ENCODE measurements at regions not wholly inside any gene's neighbourhood (a gene's known extent, or its start where the extent isn't known, plus 50 kb on each side); places are given as distances from the start of the nearest gene placed in this dataset.
A peak's percentile ranks its signal among the peaks of the same experiment; 100 is the strongest.

GRCh38 chr16:64470916-64471315 lies 650.9 kb downstream of the CDH11 start:
- H3K36me3 Mint-ChIP-seq (ENCODE audit: unreplicated experiment): peaks cover 5% of the 10 kb centered on the region
- no peak overlapping the region for H3K27ac Mint-ChIP-seq (ENCODE audit: unreplicated experiment)
- H3K27me3 Mint-ChIP-seq (ENCODE audit: unreplicated experiment): no peaks in the 10 kb centered on the region
- peaks cover 5% of the 10 kb centered on the region for H3K9me3 Mint-ChIP-seq (ENCODE audit: unreplicated experiment)
- peaks cover 7% of the 10 kb centered on the region for H3K4me1 Mint-ChIP-seq (ENCODE audit: unreplicated experiment)
- H3K4me3 Mint-ChIP-seq (ENCODE audit: unreplicated experiment): no peak overlapping the region
- DNase-seq (ENCODE audit: extremely low spot score, unreplicated experiment): no peak
- TF ChIP-seq CTCF (IDR thresholded peaks at IDR 0.05): no peak

- peaks cover 5% of the 10 kb centered on the region for H3K36me3 Mint-ChIP-seq (ENCODE audit: unreplicated experiment)
- H3K4me3 Mint-ChIP-seq (ENCODE audit: unreplicated experiment): no peak overlapping the region
- H3K4me1 Mint-ChIP-seq (ENCODE audit: unreplicated experiment): peaks cover 3% of the 10 kb centered on the region
- H3K27ac Mint-ChIP-seq (ENCODE audit: unreplicated experiment): no peak overlapping the region
- peak; percentile 33 for TF ChIP-seq CTCF (IDR thresholded peaks at IDR 0.05)
- DNase-seq (ENCODE audit: extremely low spot score, unreplicated experiment): no peak
- peaks cover 5% of the 10 kb centered on the region for H3K9me3 Mint-ChIP-seq (ENCODE audit: unreplicated experiment)
- no peaks in the 10 kb centered on the region for H3K27me3 Mint-ChIP-seq (ENCODE audit: unreplicated experiment)
Observed at GRCh38 chr16:64469906-64470702, 651.8 kb downstream of the CDH11 start.

DNA sequence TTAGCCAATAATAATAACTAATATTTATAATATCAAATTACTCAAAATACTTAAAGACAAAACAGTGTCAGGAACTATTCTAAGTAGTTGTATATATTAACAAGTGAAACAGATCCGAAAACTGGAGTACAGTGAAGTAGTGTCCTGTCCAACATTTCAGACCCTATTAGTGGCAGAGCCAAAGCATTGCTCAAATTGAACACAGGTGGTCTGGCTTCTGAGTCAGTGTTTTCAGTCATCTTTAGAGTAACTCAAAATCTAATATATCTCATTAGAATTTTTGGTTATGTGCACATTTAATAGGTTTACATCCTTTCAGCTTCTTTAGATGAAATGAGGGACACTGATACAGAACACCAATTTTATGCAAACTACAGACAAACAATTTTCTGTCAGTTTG lies 652.5 kb downstream of the CDH11 start:
- Mint-ChIP-seq H3K27ac (ENCODE audit: unreplicated experiment) (no peak overlapping the region), H3K36me3 (ENCODE audit: unreplicated experiment) (peaks cover 5% of the 10 kb centered on the region), H3K4me3 (ENCODE audit: unreplicated experiment) (no peak overlapping the region), H3K27me3 (ENCODE audit: unreplicated experiment) (no peaks in the 10 kb centered on the region), H3K4me1 (ENCODE audit: unreplicated experiment) (peaks cover 3% of the 10 kb centered on the region), H3K9me3 (ENCODE audit: unreplicated experiment) (peaks cover 5% of the 10 kb centered on the region)
- TF ChIP-seq CTCF (IDR thresholded peaks at IDR 0.05): no peak
- no peak for DNase-seq (ENCODE audit: extremely low spot score, unreplicated experiment)

DNA sequence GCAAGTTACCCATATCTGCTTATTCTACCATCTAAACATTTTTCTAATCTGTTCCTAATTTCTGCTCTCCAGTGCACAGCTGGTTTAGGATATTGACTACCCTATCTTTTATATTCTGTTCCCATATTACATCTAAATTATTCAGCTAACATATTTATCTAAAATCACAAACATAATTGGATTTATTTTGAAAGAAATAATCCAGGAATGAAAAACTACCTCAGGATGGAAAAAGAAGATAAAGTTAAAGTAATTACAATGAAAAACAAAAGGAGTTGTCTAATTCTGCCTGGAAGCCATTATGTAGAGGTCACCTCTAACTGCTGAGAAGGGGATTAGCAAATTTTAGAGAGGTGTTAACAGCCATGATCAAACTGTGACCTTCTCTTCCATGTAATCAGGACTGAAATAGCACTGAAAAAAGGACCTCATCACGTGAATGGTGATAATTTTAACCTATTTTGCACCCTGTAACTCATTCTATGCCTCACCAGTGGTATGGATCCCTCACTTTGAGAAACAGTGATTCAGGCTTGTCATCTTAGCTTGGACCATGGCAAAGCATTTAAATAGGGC lies 653.3 kb downstream of the CDH11 start:
- Mint-ChIP-seq H3K4me1 (ENCODE audit: unreplicated experiment) (peaks cover 3% of the 10 kb centered on the region), H3K4me3 (ENCODE audit: unreplicated experiment) (no peak overlapping the region), H3K9me3 (ENCODE audit: unreplicated experiment) (peaks cover 5% of the 10 kb centered on the region), H3K36me3 (ENCODE audit: unreplicated experiment) (peaks cover 5% of the 10 kb centered on the region), H3K27ac (ENCODE audit: unreplicated experiment) (no peak overlapping the region), H3K27me3 (ENCODE audit: unreplicated experiment) (no peaks in the 10 kb centered on the region)
- TF ChIP-seq CTCF (IDR thresholded peaks at IDR 0.05): no peak
- DNase-seq (ENCODE audit: extremely low spot score, unreplicated experiment): no peak

DNA sequence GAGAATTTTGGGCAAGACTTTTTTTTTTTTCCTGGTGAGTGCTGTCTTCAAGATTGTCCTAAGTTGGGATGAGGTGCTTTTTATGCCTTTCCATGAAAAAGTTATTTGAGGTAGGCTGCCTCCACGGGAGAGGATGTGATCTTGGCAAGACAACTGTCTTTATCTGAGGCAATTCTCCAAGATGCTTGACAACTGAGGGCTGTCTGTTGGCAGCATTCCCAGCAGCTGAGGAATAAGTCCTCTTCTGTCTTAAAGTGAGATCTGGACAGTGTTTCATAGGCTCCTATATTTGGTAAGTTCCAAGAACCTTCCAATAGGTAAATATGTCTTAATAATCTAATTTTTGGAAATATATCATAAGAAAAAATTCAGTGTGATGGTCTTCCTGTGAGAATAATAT lies 662.0 kb downstream of the CDH11 start:
- Mint-ChIP-seq H3K4me3 (ENCODE audit: unreplicated experiment) (no peak overlapping the region), H3K4me1 (ENCODE audit: unreplicated experiment) (peaks cover 13% of the 10 kb centered on the region), H3K27ac (ENCODE audit: unreplicated experiment) (no peak overlapping the region), H3K36me3 (ENCODE audit: unreplicated experiment) (peaks cover 4% of the 10 kb centered on the region), H3K9me3 (ENCODE audit: unreplicated experiment) (peaks cover 5% of the 10 kb centered on the region), H3K27me3 (ENCODE audit: unreplicated experiment) (no peaks in the 10 kb centered on the region)
- no peak for TF ChIP-seq CTCF (IDR thresholded peaks at IDR 0.05)
- no peak for DNase-seq (ENCODE audit: extremely low spot score, unreplicated experiment)
